Endothelial cell of umbilical vein (primary cell): ENCODE measurements at regions not wholly inside any gene's neighbourhood (a gene's known extent, or its start where the extent isn't known, plus 50 kb on each side); places are given as distances from the start of the nearest gene placed in this dataset.

ENCODE experiments used
- EZH2 ChIP-seq: IDR thresholded peaks from 2 replicates; pipeline ENCODE4 v1.6.1; 2012; ENCODE audit warnings: borderline replicate concordance, low read depth, mild to moderate bottlenecking, moderate library complexity, low read length, inconsistent platforms; ENCODE audit not compliant: severe bottlenecking
- GATA2 ChIP-seq: IDR thresholded peaks from 2 replicates; pipeline ENCODE4 v1.7.0; 2011; ENCODE audit warnings: low read depth, mild to moderate bottlenecking, moderate library complexity, mixed read lengths, low read length; ENCODE audit not compliant: insufficient read length, insufficient read depth
- MYC ChIP-seq: IDR thresholded peaks from one replicate; pipeline ENCODE4 v1.6.1; 2011; ENCODE audit warnings: mild to moderate bottlenecking, low read depth, low read length
- POLR2A ChIP-seq: IDR thresholded peaks from 2 replicates; pipeline ENCODE4 v1.6.1; 2012; ENCODE audit warnings: low read depth, mild to moderate bottlenecking, control low read depth, low read length
- POLR2AphosphoS5 ChIP-seq: IDR thresholded peaks from 2 replicates; pipeline ENCODE4 v1.6.1; 2012; ENCODE audit warnings: low read depth, mild to moderate bottlenecking, control low read depth, low read length, moderate library complexity; ENCODE audit not compliant: insufficient read depth
- TF ChIP-seq, protein P1 (sequence below), 2 donors: IDR thresholded peaks; 1 replicate in 1 of 2; 2 replicates in 1 of 2; pipeline ENCODE4 v1.5.1; 2011; ENCODE audit warnings: low read length in 2 of 2, mild to moderate bottlenecking in 2 of 2, moderate library complexity in 2 of 2, control low read depth in 1 of 2, inconsistent platforms in 1 of 2, low read depth in 1 of 2; ENCODE audit not compliant: insufficient read depth in 1 of 2; ENCODE audit errors: extremely low read depth in 1 of 2
- TF ChIP-seq, protein P2 (sequence below): IDR thresholded peaks from 2 replicates; pipeline ENCODE4 v1.6.1; 2011; ENCODE audit not compliant: insufficient read depth, insufficient read length

DNA sequence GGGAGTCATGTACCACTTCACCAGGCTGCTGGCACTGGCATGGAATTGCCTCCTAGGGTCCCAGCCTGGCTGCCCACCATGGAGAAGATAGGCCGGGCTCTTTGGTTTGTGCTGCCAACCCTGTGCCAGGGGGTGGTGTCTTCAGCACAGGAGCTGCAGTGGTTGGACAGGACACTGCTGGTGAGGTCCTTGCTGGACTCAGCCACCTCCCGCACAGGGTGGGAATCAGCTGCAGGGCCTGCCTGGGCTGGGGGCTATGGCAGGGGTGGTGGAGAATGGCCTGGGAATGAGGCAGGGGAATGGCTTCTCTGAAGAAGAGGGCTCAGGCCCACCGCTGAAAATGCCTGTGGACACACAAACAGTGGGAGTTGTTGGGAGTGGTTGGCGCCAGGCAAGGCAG, 70.6 kb upstream of the CAPRIN2 start:
- TF ChIP-seq, protein P1, sequence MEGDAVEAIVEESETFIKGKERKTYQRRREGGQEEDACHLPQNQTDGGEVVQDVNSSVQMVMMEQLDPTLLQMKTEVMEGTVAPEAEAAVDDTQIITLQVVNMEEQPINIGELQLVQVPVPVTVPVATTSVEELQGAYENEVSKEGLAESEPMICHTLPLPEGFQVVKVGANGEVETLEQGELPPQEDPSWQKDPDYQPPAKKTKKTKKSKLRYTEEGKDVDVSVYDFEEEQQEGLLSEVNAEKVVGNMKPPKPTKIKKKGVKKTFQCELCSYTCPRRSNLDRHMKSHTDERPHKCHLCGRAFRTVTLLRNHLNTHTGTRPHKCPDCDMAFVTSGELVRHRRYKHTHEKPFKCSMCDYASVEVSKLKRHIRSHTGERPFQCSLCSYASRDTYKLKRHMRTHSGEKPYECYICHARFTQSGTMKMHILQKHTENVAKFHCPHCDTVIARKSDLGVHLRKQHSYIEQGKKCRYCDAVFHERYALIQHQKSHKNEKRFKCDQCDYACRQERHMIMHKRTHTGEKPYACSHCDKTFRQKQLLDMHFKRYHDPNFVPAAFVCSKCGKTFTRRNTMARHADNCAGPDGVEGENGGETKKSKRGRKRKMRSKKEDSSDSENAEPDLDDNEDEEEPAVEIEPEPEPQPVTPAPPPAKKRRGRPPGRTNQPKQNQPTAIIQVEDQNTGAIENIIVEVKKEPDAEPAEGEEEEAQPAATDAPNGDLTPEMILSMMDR (IDR thresholded peaks at IDR 0.05; ENCODE audit: extremely low read depth in 1 of 2, insufficient read depth in 1 of 2, low read depth in 1 of 2, low read length in 2 of 2) = no peak
- no peak for TF ChIP-seq EZH2
- TF ChIP-seq POLR2AphosphoS5 = no peak
- TF ChIP-seq, protein P2, sequence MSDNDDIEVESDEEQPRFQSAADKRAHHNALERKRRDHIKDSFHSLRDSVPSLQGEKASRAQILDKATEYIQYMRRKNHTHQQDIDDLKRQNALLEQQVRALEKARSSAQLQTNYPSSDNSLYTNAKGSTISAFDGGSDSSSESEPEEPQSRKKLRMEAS = no peak
- TF ChIP-seq MYC = no peak
- TF ChIP-seq POLR2A = no peak
- TF ChIP-seq GATA2 = no peak
